ENCODE measurements at regions not wholly inside any gene's neighbourhood (a gene's known extent, or its start where the extent isn't known, plus 50 kb on each side); places are given as distances from the start of the nearest gene placed in this dataset.
"Not testable (repeated sequence)": the region's sequence is repeated elsewhere in the genome, so short reads cannot be mapped to it uniquely, and the experiment has no call there.

GRCh38 chr1:189323091-189323490 lies 1154.6 kb downstream of the BRINP3 start:
- H3K27me3 Mint-ChIP-seq (ENCODE audit: low read depth): no peaks in the 10 kb centered on the region
- no peak overlapping the region for H3K4me3 Mint-ChIP-seq
- POLR2A ChIA-PET: no interaction called here
- peaks cover 2% of the 10 kb centered on the region for H3K9me3 Mint-ChIP-seq (ENCODE audit: insufficient read depth)
- no peaks in the 10 kb centered on the region for H3K36me3 Mint-ChIP-seq (ENCODE audit: low read depth)
- CTCF ChIA-PET: no interaction called here
- no peak for DNase-seq
- ATAC-seq: no peak
- H3K27ac Mint-ChIP-seq: no peak overlapping the region
- H3K4me1 Mint-ChIP-seq (ENCODE audit: low read depth): no peaks in the 10 kb centered on the region

- CTCF ChIA-PET; H3K27me3 Mint-ChIP-seq (ENCODE audit: low read depth); POLR2A ChIA-PET; DNase-seq; H3K27ac Mint-ChIP-seq; ATAC-seq; H3K4me3 Mint-ChIP-seq; H3K4me1 Mint-ChIP-seq (ENCODE audit: low read depth); H3K36me3 Mint-ChIP-seq (ENCODE audit: low read depth): not testable (repeated sequence)
- H3K9me3 Mint-ChIP-seq (ENCODE audit: insufficient read depth): peaks cover 15% of the 10 kb centered on the region
These were observed 1146.6 kb downstream of the BRINP3 start for GRCh38 chr1:189331071-189331470.

- no peaks in the 10 kb centered on the region for H3K4me1 Mint-ChIP-seq (ENCODE audit: low read depth)
- ChIA-PET POLR2A (no interaction called here), CTCF (no interaction called here)
- H3K27me3 Mint-ChIP-seq (ENCODE audit: low read depth): no peaks in the 10 kb centered on the region
- no peak overlapping the region for H3K27ac Mint-ChIP-seq
- no peak overlapping the region for H3K4me3 Mint-ChIP-seq
- H3K9me3 Mint-ChIP-seq (ENCODE audit: insufficient read depth): peaks cover 16% of the 10 kb centered on the region
- no peaks in the 10 kb centered on the region for H3K36me3 Mint-ChIP-seq (ENCODE audit: low read depth)
- DNase-seq: no peak
- ATAC-seq: no peak
These were observed 1141.3 kb downstream of the BRINP3 start for GRCh38 chr1:189336115-189337100.

GRCh38 chr1:189349607-189350006 lies 1128.1 kb downstream of the BRINP3 start:
- H3K36me3 Mint-ChIP-seq (ENCODE audit: low read depth): no peaks in the 10 kb centered on the region
- no peak overlapping the region for H3K4me3 Mint-ChIP-seq
- peaks cover 5% of the 10 kb centered on the region for H3K9me3 Mint-ChIP-seq (ENCODE audit: insufficient read depth)

GRCh38 chr1:189350983-189351616 lies 1126.6 kb downstream of the BRINP3 start:
- Mint-ChIP-seq H3K27ac (no peak overlapping the region), H3K4me3 (no peak overlapping the region), H3K9me3 (ENCODE audit: insufficient read depth) (peaks cover 5% of the 10 kb centered on the region), H3K27me3 (ENCODE audit: low read depth) (no peaks in the 10 kb centered on the region), H3K36me3 (ENCODE audit: low read depth) (no peaks in the 10 kb centered on the region), H3K4me1 (ENCODE audit: low read depth) (no peaks in the 10 kb centered on the region)
- ChIA-PET POLR2A (no interaction called here), CTCF (no interaction called here)
- DNase-seq (no peak), ATAC-seq (no peak)

More at GRCh38 chr1:189349607-189350006, 1128.1 kb downstream of the BRINP3 start:
- DNase-seq (no peak), ATAC-seq (no peak)
- Mint-ChIP-seq H3K27ac (no peak overlapping the region), H3K4me1 (ENCODE audit: low read depth) (no peaks in the 10 kb centered on the region), H3K27me3 (ENCODE audit: low read depth) (no peaks in the 10 kb centered on the region)
- ChIA-PET CTCF (no interaction called here), POLR2A (no interaction called here)

GRCh38 chr1:189351960-189352359 lies 1125.7 kb downstream of the BRINP3 start:
- DNase-seq (no peak), ATAC-seq (no peak)
- Mint-ChIP-seq H3K9me3 (ENCODE audit: insufficient read depth) (peaks cover 5% of the 10 kb centered on the region), H3K27ac (no peak overlapping the region), H3K4me3 (no peak overlapping the region), H3K4me1 (ENCODE audit: low read depth) (no peaks in the 10 kb centered on the region), H3K27me3 (ENCODE audit: low read depth) (no peaks in the 10 kb centered on the region), H3K36me3 (ENCODE audit: low read depth) (no peaks in the 10 kb centered on the region)
- ChIA-PET POLR2A (no interaction called here), CTCF (no interaction called here)

GRCh38 chr1:189356206-189356605 lies 1121.5 kb downstream of the BRINP3 start:
- no peak for ATAC-seq
- ChIA-PET CTCF (no interaction called here), POLR2A (no interaction called here)
- no peaks in the 10 kb centered on the region for H3K36me3 Mint-ChIP-seq (ENCODE audit: low read depth)
- DNase-seq: no peak
- H3K27me3 Mint-ChIP-seq (ENCODE audit: low read depth): no peaks in the 10 kb centered on the region
- no peak overlapping the region for H3K4me3 Mint-ChIP-seq
- no peak overlapping the region for H3K27ac Mint-ChIP-seq
- H3K4me1 Mint-ChIP-seq (ENCODE audit: low read depth): no peaks in the 10 kb centered on the region
- peaks cover 8% of the 10 kb centered on the region for H3K9me3 Mint-ChIP-seq (ENCODE audit: insufficient read depth)

GRCh38 chr1:189357317-189357716 lies 1120.3 kb downstream of the BRINP3 start:
- DNase-seq (no peak), ATAC-seq (no peak)
- no peaks in the 10 kb centered on the region for H3K36me3 Mint-ChIP-seq (ENCODE audit: low read depth)
- H3K9me3 Mint-ChIP-seq (ENCODE audit: insufficient read depth): peaks cover 8% of the 10 kb centered on the region
- H3K4me3 Mint-ChIP-seq: no peak overlapping the region
- ChIA-PET CTCF (no interaction called here), POLR2A (no interaction called here)
- no peaks in the 10 kb centered on the region for H3K27me3 Mint-ChIP-seq (ENCODE audit: low read depth)
- no peaks in the 10 kb centered on the region for H3K4me1 Mint-ChIP-seq (ENCODE audit: low read depth)
- H3K27ac Mint-ChIP-seq: no peak overlapping the region

- Mint-ChIP-seq H3K27ac (no peak overlapping the region), H3K4me1 (ENCODE audit: low read depth) (no peaks in the 10 kb centered on the region), H3K36me3 (ENCODE audit: low read depth) (no peaks in the 10 kb centered on the region), H3K9me3 (ENCODE audit: insufficient read depth) (peaks cover 12% of the 10 kb centered on the region), H3K4me3 (no peak overlapping the region), H3K27me3 (ENCODE audit: low read depth) (no peaks in the 10 kb centered on the region)
- ATAC-seq (no peak), DNase-seq (no peak)
- CTCF ChIA-PET: no interaction called here
- POLR2A ChIA-PET: no interaction called here
These were observed 1108.1 kb downstream of the BRINP3 start for GRCh38 chr1:189369612-189370011.

- ChIA-PET CTCF (no interaction called here), POLR2A (no interaction called here)
- peaks cover 18% of the 10 kb centered on the region for H3K9me3 Mint-ChIP-seq (ENCODE audit: insufficient read depth)
- no peak overlapping the region for H3K27ac Mint-ChIP-seq
- H3K36me3 Mint-ChIP-seq (ENCODE audit: low read depth): no peaks in the 10 kb centered on the region
- H3K4me1 Mint-ChIP-seq (ENCODE audit: low read depth): no peaks in the 10 kb centered on the region
- ATAC-seq: no peak
- no peak overlapping the region for H3K4me3 Mint-ChIP-seq
- no peaks in the 10 kb centered on the region for H3K27me3 Mint-ChIP-seq (ENCODE audit: low read depth)
- no peak for DNase-seq
These were observed 1102.8 kb downstream of the BRINP3 start for GRCh38 chr1:189374816-189375215.

- H3K9me3 Mint-ChIP-seq (ENCODE audit: insufficient read depth): peaks cover 20% of the 10 kb centered on the region
- POLR2A ChIA-PET: no interaction called here
- DNase-seq (no peak), ATAC-seq (no peak)
- no peak overlapping the region for H3K4me3 Mint-ChIP-seq
- CTCF ChIA-PET: no interaction called here
- H3K4me1 Mint-ChIP-seq (ENCODE audit: low read depth): no peaks in the 10 kb centered on the region
- no peak overlapping the region for H3K27ac Mint-ChIP-seq
- H3K36me3 Mint-ChIP-seq (ENCODE audit: low read depth): no peaks in the 10 kb centered on the region
- no peaks in the 10 kb centered on the region for H3K27me3 Mint-ChIP-seq (ENCODE audit: low read depth)
These were observed 1072.2 kb downstream of the BRINP3 start for GRCh38 chr1:189405419-189405818.

- H3K4me1 Mint-ChIP-seq (ENCODE audit: low read depth): no peaks in the 10 kb centered on the region
- ATAC-seq (no peak), DNase-seq (no peak)
- no peak overlapping the region for H3K27ac Mint-ChIP-seq
- H3K4me3 Mint-ChIP-seq: no peak overlapping the region
- H3K27me3 Mint-ChIP-seq (ENCODE audit: low read depth): no peaks in the 10 kb centered on the region
- CTCF ChIA-PET: no interaction called here
- H3K9me3 Mint-ChIP-seq (ENCODE audit: insufficient read depth): peaks cover 14% of the 10 kb centered on the region
- no peaks in the 10 kb centered on the region for H3K36me3 Mint-ChIP-seq (ENCODE audit: low read depth)
- POLR2A ChIA-PET: no interaction called here
These were observed 1067.9 kb downstream of the BRINP3 start for GRCh38 chr1:189409774-189410173.
